Ishikawa (cell line): ENCODE measurements at regions not wholly inside any gene's neighbourhood (a gene's known extent, or its start where the extent isn't known, plus 50 kb on each side); places are given as distances from the start of the nearest gene placed in this dataset.

Experiments
- CEBPB ChIP-seq: IDR thresholded peaks from 2 replicates; pipeline ENCODE4 v1.6.1; 2012
- CREB1 ChIP-seq: IDR thresholded peaks from 2 replicates; pipeline ENCODE4 v1.6.1; 2012; ENCODE audit warnings: low read depth
- EGR1 ChIP-seq: IDR thresholded peaks from 2 replicates; pipeline ENCODE4 v1.6.1; 2012
- EP300 ChIP-seq: IDR thresholded peaks from 2 replicates; pipeline ENCODE4 v1.6.1; 2012; ENCODE audit warnings: borderline replicate concordance
- FOXM1 ChIP-seq: IDR thresholded peaks from 2 replicates; pipeline ENCODE4 v1.6.1; 2012; ENCODE audit warnings: low read depth, borderline replicate concordance
- NFIC ChIP-seq: IDR thresholded peaks from 2 replicates; pipeline ENCODE4 v1.6.1; 2012
- RAD21 ChIP-seq: IDR thresholded peaks from 2 replicates; pipeline ENCODE4 v1.6.1; 2012; ENCODE audit warnings: low read depth
- REST ChIP-seq: IDR thresholded peaks from 2 replicates; pipeline ENCODE4 v1.6.1; 2012; ENCODE audit warnings: low read depth, mild to moderate bottlenecking
- TAF1 ChIP-seq: IDR thresholded peaks from 2 replicates; pipeline ENCODE4 v1.6.1; 2012; ENCODE audit warnings: low read depth, mild to moderate bottlenecking
- TCF12 ChIP-seq: IDR thresholded peaks from 2 replicates; pipeline ENCODE4 v1.6.1; 2012; ENCODE audit warnings: low read depth
- TEAD4 ChIP-seq: IDR thresholded peaks from 2 replicates; pipeline ENCODE4 v1.6.1; 2012
- USF1 ChIP-seq: IDR thresholded peaks from 2 replicates; pipeline ENCODE4 v1.6.1; 2012
- YY1 ChIP-seq: IDR thresholded peaks from 2 replicates; pipeline ENCODE4 v1.6.1; 2012; ENCODE audit warnings: low read depth
- ZBTB7A ChIP-seq: IDR thresholded peaks from 2 replicates; pipeline ENCODE4 v1.6.1; 2012; ENCODE audit warnings: low read depth
- TF ChIP-seq, protein P1 (sequence below): IDR thresholded peaks from 2 replicates; pipeline ENCODE4 v1.6.1; 2012

- TF ChIP-seq TAF1: no peak
- TF ChIP-seq EGR1: no peak
- no peak for TF ChIP-seq FOXM1
- no peak for TF ChIP-seq RAD21
- no peak for TF ChIP-seq EP300
- TF ChIP-seq ZBTB7A: no peak
- TF ChIP-seq CREB1: no peak
- TF ChIP-seq USF1: no peak
- no peak for TF ChIP-seq CEBPB
- TF ChIP-seq NFIC: no peak
- no peak for TF ChIP-seq YY1
- TF ChIP-seq TEAD4: no peak
- TF ChIP-seq REST: no peak
- TF ChIP-seq, protein P1, sequence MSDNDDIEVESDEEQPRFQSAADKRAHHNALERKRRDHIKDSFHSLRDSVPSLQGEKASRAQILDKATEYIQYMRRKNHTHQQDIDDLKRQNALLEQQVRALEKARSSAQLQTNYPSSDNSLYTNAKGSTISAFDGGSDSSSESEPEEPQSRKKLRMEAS: no peak
- TF ChIP-seq TCF12: no peak
Measured at GRCh38 chr6:56718236-56718635, 75.5 kb upstream of the DST start.

GRCh38 chr6:56716229-56716628, 73.5 kb upstream of the DST start:
- TF ChIP-seq RAD21 (no peak), TAF1 (no peak), USF1 (no peak), CEBPB (no peak), EGR1 (no peak), FOXM1 (no peak), YY1 (no peak), NFIC (no peak), REST (no peak), CREB1 (no peak), EP300 (no peak)
- TF ChIP-seq, protein P1: no peak

- TF ChIP-seq TEAD4: no peak
- TF ChIP-seq, protein P1: no peak
- no peak for TF ChIP-seq CREB1
- no peak for TF ChIP-seq TAF1
- TF ChIP-seq EP300: no peak
- TF ChIP-seq ZBTB7A: no peak
- no peak for TF ChIP-seq USF1
- TF ChIP-seq NFIC: no peak
Measured at GRCh38 chr6:56715741-56716140, 73.1 kb upstream of the DST start.

- TF ChIP-seq RAD21 (no peak), TEAD4 (peak; percentile 54), CEBPB (no peak), REST (no peak), EP300 (peak; percentile 36; the same call in 1 of the 2 replicates), CREB1 (no peak), TCF12 (0 out of 2 replicates have a peak, but pooled peaks have one; percentile 19), TAF1 (no peak), NFIC (peak; percentile 26; the same call in 1 of the 2 replicates), YY1 (no peak), FOXM1 (0 out of 2 replicates have a peak, but pooled peaks have one; percentile 22), EGR1 (no peak)
Measured at GRCh38 chr6:56714982-56715456, 72.3 kb upstream of the DST start.
